LNCaP clone FGC (cell line): ENCODE measurements at regions not wholly inside any gene's neighbourhood (a gene's known extent, or its start where the extent isn't known, plus 50 kb on each side); places are given as distances from the start of the nearest gene placed in this dataset.

Experiments used
- DNase-seq: peaks from one replicate; pipeline ENCODE4 v3.0.0-alpha.2; 2011; ENCODE audit warnings: low read depth
- H3K4me3 ChIP-seq: 2 replicates; pipeline ENCODE4 v1.5.1; 2011; ENCODE audit warnings: mild to moderate bottlenecking, low read depth, low read length, control low read depth
- TF ChIP-seq, protein P1 (sequence below): IDR thresholded peaks from 2 replicates; pipeline ENCODE4 v1.5.1; 2012; ENCODE audit warnings: mild to moderate bottlenecking; ENCODE audit not compliant: control insufficient read depth, insufficient read depth; ENCODE audit errors: extremely low read depth

DNA sequence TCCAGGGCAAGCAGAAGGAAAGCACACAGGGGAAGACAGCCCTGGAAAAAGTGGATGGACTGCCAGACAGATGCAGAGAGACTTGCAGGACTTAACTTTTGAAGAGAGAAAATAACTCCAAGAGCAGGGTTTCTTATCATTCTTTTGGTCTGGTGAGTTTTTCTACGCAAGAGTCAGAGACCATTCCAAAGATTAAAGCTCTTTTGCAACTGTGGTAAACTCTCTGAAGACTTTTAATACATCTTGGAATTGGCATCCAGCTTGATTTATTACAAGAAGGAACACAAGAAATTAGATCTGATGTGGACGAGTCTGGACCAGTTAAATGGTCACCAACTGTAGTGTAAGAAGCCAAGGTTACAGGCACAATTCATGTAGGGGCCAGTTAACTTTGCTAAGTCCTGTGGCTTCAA, 153.4 kb downstream of the SIPA1L2 start:
- TF ChIP-seq, protein P1, sequence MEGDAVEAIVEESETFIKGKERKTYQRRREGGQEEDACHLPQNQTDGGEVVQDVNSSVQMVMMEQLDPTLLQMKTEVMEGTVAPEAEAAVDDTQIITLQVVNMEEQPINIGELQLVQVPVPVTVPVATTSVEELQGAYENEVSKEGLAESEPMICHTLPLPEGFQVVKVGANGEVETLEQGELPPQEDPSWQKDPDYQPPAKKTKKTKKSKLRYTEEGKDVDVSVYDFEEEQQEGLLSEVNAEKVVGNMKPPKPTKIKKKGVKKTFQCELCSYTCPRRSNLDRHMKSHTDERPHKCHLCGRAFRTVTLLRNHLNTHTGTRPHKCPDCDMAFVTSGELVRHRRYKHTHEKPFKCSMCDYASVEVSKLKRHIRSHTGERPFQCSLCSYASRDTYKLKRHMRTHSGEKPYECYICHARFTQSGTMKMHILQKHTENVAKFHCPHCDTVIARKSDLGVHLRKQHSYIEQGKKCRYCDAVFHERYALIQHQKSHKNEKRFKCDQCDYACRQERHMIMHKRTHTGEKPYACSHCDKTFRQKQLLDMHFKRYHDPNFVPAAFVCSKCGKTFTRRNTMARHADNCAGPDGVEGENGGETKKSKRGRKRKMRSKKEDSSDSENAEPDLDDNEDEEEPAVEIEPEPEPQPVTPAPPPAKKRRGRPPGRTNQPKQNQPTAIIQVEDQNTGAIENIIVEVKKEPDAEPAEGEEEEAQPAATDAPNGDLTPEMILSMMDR = no peak
- H3K4me3 ChIP-seq = no peak overlapping the region
- no peak for DNase-seq

DNA sequence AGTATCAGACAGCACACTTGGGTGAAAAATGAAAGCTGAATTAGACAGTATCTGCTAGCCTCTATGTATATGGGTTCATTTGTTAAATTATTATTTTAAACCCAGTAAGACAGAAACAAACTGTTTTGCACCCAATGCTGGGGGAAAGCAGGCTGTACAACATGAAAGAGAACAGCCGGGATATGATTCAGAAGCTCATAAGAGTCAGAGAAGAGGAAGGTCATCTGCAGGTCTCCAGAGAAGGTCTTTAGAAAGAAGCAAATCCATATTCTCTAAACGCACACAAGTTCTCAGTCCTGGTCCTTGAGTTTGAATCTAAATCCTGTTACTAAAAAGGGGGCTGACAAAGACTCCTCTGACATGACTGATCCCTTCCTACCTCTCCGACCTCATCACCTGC, 155.1 kb downstream of the SIPA1L2 start:
- TF ChIP-seq, protein P1 = no peak
- DNase-seq = no peak
- H3K4me3 ChIP-seq = no peak overlapping the region

DNA sequence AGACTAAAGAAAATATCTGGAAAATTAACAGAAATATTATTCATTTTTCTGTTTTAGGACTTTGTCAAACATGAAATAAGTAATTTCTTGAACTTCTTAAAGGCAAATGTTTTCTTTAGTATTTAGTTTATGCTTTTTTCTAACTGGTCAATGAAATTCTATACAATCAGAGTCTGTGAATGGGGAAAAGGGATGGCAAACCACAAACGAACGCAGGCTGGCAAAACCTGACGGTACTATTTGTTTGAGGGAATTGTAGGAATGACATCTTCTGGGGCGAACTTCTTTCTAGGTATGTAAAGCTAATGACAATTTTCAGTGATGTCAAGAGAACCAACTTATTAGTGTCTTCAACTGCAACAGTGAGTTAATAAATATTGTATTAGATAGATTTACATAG, 156.0 kb downstream of the SIPA1L2 start:
- DNase-seq = no peak
- TF ChIP-seq, protein P1 = no peak
- H3K4me3 ChIP-seq = no peak overlapping the region

DNA sequence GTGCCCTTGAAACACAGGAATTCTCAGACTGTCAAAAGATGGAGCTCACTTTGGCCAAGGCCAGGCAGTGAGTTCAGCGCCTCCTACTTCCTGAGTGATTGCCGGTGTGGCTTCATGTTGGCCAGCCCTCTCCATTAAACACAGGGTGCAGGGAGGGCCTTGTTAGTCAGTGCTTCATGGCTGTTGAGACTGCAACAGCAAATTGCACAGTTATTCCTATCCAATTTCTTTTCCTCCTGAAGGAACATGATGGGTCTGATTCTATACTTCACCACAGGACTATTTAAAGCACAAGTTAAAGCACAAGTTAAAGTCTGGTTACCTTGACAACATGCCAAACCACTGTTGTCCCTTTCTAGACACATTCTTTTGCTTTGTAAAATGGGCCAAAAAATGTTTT, 156.6 kb downstream of the SIPA1L2 start:
- H3K4me3 ChIP-seq = no peak overlapping the region
- TF ChIP-seq, protein P1 = no peak
- no peak for DNase-seq

DNA sequence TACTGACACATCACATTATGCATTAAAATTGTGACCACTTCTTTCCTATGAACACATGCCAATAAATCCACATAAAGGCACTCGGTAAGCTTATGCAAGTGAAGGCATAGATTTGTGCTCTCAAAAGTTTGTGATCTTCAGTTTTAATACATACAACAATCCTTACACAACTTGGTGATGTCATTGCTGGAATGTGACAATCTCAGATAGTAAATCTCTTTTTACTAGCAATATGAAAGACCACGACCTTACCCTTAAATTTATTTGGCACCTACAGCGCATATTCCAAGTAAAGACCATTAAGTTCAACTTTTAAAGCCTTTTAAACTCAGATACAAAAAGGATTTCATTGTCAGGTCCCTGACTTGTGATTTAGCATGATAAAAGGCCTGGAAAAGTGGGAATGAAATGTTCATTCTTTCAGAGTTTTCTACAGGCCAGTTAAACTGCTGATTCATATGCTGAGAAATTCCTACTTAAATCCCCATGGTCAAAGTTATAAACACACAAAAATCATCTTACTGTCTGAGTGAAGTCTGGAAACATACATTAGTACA, 157.4 kb downstream of the SIPA1L2 start:
- DNase-seq = peak; percentile 14
- TF ChIP-seq, protein P1 = no peak
- H3K4me3 ChIP-seq = no peak overlapping the region

DNA sequence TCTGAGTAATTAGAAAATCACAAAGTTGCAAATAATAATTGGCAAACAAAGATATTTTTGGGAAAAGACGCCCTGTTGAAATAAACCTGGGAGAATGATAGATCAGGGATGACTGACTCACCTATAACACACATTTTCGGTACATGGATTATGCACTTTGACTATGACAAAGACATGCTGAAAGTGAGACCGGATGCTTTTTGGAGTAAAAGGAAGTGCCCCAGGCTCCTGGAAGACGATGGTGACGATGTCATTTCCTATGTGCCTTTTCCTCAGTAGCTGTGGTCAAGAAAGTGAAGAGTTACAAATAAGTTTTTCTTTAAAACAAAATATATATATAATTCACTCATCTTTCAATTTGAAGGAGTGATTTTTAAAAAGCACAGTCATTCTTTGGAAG, 158.7 kb downstream of the SIPA1L2 start:
- TF ChIP-seq, protein P1 = no peak
- DNase-seq = no peak

GRCh38 chr1:232470711-232471110, 159.2 kb downstream of the SIPA1L2 start:
- TF ChIP-seq, protein P1 = no peak
- H3K4me3 ChIP-seq = no peak overlapping the region
- DNase-seq = no peak

More for the DNA sequence above, 158.7 kb downstream of the SIPA1L2 start:
- H3K4me3 ChIP-seq = no peak overlapping the region
